ENCODE measurements at regions not wholly inside any gene's neighbourhood (a gene's known extent, or its start where the extent isn't known, plus 50 kb on each side); places are given as distances from the start of the nearest gene placed in this dataset.

DNA sequence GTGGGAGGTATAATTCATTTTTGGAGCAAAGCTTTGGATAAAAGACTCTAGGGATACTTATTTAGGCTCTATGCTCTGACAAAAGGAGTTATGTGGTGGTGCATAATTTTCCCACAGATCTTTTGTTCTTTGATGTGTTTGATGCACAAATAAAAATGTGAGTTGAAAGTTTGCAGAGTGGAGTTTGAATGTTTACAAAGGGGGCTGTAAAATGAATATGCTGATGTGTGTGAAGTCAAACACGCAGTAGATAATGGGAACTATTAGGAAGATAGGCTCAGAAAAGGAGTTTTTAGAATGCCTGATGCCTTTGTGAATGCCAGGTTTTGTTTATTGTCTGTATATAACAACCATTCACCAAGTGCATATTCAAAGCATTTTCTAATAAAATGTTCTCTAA lies 545.0 kb upstream of the EPHA7 start:
- DNase-seq (ENCODE audit: low read depth in 2 of 2), result no peak

- no peak for DNase-seq (ENCODE audit: low read depth in 2 of 2)
Measured at GRCh38 chr6:93962566-93962965, 543.2 kb upstream of the EPHA7 start.

DNA sequence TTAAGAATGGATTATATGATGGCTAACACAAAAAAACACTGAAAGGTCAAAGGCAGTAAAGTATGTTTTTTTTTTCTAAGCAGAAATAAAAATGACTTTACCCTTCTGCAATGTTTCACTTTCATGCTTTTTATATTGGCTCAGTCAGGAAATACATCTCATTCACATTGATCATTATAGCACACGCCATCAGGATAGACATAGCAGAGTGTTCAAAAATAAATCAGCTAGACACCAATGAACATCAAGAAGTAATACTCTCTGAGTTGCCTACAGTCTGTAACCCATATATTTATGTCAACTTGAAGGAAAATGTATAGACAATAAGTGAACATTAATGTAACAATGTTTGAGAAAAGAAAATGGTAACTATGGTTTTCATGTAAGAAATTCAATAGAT lies 535.2 kb upstream of the EPHA7 start:
- no peak for DNase-seq (ENCODE audit: low read depth in 2 of 2)

DNA sequence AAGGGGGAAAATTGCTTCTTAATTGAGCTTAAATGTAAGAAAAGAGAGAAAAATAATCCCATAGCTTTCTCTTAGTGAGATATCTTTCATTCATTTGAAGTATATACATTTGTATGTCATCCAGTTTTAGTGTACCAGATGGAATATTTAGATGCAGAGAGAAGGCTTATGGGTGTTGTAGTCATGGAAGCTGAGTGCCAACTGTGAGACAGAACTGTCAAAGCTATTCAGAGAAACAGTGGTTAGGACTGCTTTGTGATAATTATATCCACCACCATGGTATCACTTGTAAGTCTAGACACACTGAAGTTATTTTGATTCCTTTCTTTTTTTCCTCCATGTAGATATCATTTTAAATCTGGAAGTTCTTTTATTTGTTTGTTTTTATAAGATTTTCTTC lies 524.3 kb upstream of the EPHA7 start:
- no peak for DNase-seq (ENCODE audit: low read depth in 2 of 2)

- DNase-seq (ENCODE audit: low read depth in 2 of 2), result no peak
Measured at GRCh38 chr6:93940381-93940780, 521.0 kb upstream of the EPHA7 start.

GRCh38 chr6:93932175-93932574 lies 512.8 kb upstream of the EPHA7 start:
- DNase-seq (ENCODE audit: low read depth in 2 of 2), result no peak

- no peak for DNase-seq (ENCODE audit: low read depth in 2 of 2)
Measured at GRCh38 chr6:93927731-93928130, 508.4 kb upstream of the EPHA7 start.

GRCh38 chr6:93919365-93919764 lies 500.0 kb upstream of the EPHA7 start:
- DNase-seq (ENCODE audit: low read depth in 2 of 2), result no peak

DNA sequence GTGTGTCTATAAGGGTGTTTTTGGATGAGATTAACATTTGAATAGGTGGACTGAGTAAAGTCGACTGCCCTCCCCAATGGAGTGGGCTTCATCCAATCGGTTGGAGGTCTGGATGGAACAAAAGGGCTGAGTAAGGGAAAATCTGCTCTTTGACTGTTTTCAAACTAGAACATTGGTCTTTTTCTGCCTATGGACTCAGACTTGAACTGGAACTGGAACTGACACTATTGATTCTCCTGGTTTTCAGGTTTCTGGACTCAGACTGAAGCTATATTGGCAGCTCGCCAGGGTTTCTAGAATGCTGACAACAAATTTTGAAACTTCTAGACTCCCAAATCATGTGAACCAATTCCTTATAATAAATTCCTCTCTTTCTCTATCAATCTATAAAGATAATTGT lies 498.9 kb upstream of the EPHA7 start:
- DNase-seq (ENCODE audit: low read depth in 2 of 2), result no peak

- no peak for DNase-seq (ENCODE audit: low read depth in 2 of 2)
Measured at GRCh38 chr6:93917216-93917615, 497.9 kb upstream of the EPHA7 start.

DNA sequence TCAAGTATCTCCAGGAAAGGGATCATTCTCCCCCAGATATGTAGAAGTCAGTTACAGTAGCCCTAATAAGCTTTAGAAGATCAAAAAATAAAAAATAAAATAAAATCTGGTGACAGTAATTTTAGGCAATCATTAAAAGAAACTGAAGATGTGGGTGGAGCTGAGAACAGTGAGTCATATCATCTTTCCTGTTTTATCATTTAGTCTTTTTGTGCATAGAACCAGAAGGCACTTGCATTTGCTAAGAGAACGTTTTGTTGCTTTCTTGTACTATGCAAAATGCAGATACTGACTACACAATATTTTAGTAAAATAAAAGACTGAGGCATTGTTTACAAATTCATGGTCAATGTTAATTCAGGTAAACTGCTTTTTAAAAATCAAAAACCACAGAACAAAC lies 497.4 kb upstream of the EPHA7 start:
- DNase-seq (ENCODE audit: low read depth in 2 of 2), result no peak

GRCh38 chr6:93915961-93916360 lies 496.6 kb upstream of the EPHA7 start:
- DNase-seq (ENCODE audit: low read depth in 2 of 2), result no peak

- no peak for DNase-seq (ENCODE audit: low read depth in 2 of 2)
Measured at GRCh38 chr6:93902517-93902916, 483.2 kb upstream of the EPHA7 start.

DNA sequence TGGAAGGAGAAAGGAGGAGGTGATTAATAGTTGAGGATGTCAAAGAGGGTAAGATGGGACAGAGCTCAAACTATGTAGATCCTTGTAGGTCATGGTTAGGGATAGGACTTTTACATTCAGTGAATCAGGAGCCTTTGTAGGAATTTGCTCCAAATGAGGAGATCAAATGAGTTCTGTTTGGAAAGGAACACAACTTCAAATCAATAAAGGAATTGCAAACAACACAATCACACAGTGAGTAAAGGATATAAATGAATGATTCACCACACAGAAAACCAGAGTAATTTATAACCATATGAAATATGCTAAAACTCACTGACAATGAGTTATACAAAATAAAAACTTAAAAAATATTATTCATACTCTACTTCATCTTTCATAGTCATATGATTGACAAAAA lies 480.8 kb upstream of the EPHA7 start:
- no peak for DNase-seq (ENCODE audit: low read depth in 2 of 2)

DNA sequence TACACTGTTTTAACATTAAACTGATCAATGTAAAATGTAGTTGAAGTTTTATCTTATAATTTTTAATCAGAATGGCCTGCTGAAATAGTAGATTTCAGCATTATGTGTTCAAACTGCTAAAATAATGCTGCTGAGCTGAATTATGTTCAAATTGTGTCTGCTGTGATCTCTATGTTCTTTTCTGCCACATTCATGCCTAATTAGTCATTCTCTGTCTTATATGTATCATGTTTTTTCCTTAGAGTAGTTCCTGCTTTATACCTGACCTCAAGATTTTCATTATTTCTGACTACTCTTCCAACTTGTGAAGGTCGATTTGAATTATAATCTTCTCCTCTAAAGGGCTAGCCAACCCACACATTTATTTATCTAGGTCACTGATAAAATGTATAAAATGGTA lies 476.7 kb upstream of the EPHA7 start:
- no peak for DNase-seq (ENCODE audit: low read depth in 2 of 2)

DNA sequence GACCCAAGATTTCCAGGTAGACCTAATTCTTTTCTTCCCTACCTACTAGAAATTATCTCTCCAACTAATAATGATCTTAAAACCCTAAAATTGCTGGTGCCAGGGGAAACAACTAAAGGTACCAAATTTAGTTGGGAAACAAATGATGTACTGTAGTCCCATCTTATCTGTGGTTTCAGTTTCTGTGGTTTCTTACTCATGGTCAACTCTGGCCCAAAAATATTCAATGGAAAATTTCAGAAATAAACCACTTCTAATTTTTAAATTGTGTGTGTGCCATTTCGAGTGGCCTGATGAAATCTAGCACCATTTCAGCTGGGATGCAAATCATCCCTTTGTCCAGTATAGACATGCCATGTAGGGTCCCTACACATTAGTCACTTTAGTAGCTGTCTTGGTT lies 475.2 kb upstream of the EPHA7 start:
- DNase-seq (ENCODE audit: low read depth in 2 of 2), result no peak

DNA sequence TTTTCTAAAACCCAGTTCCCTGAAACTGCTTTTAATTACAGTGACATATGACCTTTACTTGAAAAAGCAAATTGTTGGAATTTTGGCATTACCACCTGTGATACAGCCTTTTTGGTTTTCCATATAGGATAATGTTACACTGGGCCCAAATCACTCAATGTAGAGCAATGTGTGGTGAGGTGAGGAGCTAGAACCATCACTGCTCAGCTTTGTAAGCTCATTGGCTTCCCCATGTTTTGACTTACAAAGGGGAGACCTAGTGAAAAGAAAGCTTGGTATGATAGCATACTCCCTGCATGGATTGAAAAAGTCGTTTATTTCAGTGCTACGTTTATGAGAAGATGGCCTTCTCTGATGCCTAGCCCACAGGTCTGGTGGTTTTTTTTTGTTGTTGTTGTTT lies 470.4 kb upstream of the EPHA7 start:
- DNase-seq (ENCODE audit: low read depth in 2 of 2), result no peak

GRCh38 chr6:93886416-93886815 lies 467.1 kb upstream of the EPHA7 start:
- no peak for DNase-seq (ENCODE audit: low read depth in 2 of 2)

DNA sequence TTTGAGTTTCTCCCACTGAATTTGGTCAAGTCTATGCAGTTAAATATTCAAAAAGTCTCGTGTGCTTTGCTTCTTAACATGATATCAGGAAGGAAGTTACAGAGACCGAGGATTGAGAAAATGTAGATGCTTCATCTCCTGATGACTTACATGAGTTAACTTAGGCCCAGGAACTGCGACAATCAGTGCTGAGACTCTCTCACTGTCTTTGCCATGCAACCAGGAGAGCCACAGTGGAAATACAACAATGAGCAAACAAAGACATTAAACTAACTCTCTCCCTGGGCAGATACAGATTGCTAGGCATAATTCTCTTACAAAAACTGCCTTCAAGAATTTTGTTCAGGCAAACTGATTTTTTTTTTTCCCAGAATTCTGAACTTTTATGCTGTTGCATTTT lies 440.6 kb upstream of the EPHA7 start:
- no peak for DNase-seq (ENCODE audit: low read depth in 2 of 2)

DNA sequence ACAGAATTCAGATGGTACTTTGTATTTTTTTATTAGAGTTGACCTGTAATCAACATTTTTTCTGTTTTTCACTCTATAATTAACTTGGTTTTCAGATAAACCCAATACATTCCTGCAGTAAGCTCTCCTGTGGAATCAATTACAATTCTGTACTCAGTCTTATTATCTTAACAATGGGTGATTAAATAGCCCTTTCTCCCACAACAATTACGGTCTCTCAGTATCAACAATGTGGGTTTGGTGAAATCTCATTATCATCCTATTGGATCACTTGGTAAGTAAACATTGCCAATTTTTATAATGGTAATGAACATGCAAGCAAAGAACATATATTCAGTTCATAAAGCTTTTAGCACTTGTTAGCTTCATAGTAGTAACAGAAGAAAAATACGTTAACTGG lies 438.9 kb upstream of the EPHA7 start:
- DNase-seq (ENCODE audit: low read depth in 2 of 2), result no peak

- DNase-seq (ENCODE audit: low read depth in 2 of 2), result no peak
Measured at GRCh38 chr6:93849857-93850256, 430.5 kb upstream of the EPHA7 start.

GRCh38 chr6:93848031-93848742 lies 428.8 kb upstream of the EPHA7 start:
- no peak for DNase-seq (ENCODE audit: low read depth in 2 of 2)

GRCh38 chr6:93842178-93842577 lies 422.8 kb upstream of the EPHA7 start:
- DNase-seq (ENCODE audit: low read depth in 2 of 2), result no peak
